ENCODE measurements at regions not wholly inside any gene's neighbourhood (a gene's known extent, or its start where the extent isn't known, plus 50 kb on each side); places are given as distances from the start of the nearest gene placed in this dataset.
"Not testable (repeated sequence)": the region's sequence is repeated elsewhere in the genome, so short reads cannot be mapped to it uniquely, and the experiment has no call there.

- POLR2A ChIA-PET: no interaction called here
- TF ChIP-seq CTCF (IDR thresholded peaks at IDR 0.05; ENCODE audit: insufficient read depth, low read length, missing control alignments): no peak
- DNase-seq (ENCODE audit: low read depth, low spot score): no peak
- no peak overlapping the region for H3K4me3 ChIP-seq (ENCODE audit: low read depth, low read length)
- CTCF ChIA-PET: interaction anchor here (1.4 to 2.2 kb wide), 2 partner anchors 280 to 814 kb away, joined by 3 to 10 read pairs; no protein-coding TSS in a partner anchor
These were observed 500.5 kb downstream of the SETD4 start for GRCh38 chr21:35559829-35560225.

GRCh38 chr21:35559128-35559828, 501.0 kb downstream of the SETD4 start:
- POLR2A ChIA-PET: no interaction called here
- CTCF ChIA-PET: interaction anchor here (1.4 to 2.2 kb wide), 2 partner anchors 281 to 814 kb away, joined by 3 to 10 read pairs; no protein-coding TSS in a partner anchor
- TF ChIP-seq CTCF (IDR thresholded peaks at IDR 0.05; ENCODE audit: insufficient read depth, low read length, missing control alignments): peak; percentile 14
- DNase-seq (ENCODE audit: low read depth, low spot score): peak; percentile 93
- no peak overlapping the region for H3K4me3 ChIP-seq (ENCODE audit: low read depth, low read length)

- DNase-seq (ENCODE audit: low read depth, low spot score): no peak
- TF ChIP-seq CTCF (IDR thresholded peaks at IDR 0.05; ENCODE audit: insufficient read depth, low read length, missing control alignments): no peak
- POLR2A ChIA-PET: no interaction called here
- CTCF ChIA-PET: interaction anchor here (1.1 kb wide), 1 partner anchor 284 kb away, joined by 5 read pairs; no protein-coding TSS in a partner anchor
- H3K4me3 ChIP-seq (ENCODE audit: low read depth, low read length): no peak overlapping the region
These were observed 503.8 kb downstream of the SETD4 start for GRCh38 chr21:35556536-35556935.

- POLR2A ChIA-PET; CTCF ChIA-PET; DNase-seq (ENCODE audit: low read depth, low spot score); H3K4me3 ChIP-seq (ENCODE audit: low read depth, low read length): not testable (repeated sequence)
These were observed 503.4 kb upstream of the RUNX1 start for GRCh38 chr21:35552483-35552882.

- ChIA-PET CTCF (no interaction called here), POLR2A (no interaction called here)
- TF ChIP-seq CTCF (IDR thresholded peaks at IDR 0.05; ENCODE audit: insufficient read depth, low read length, missing control alignments): no peak
- H3K4me3 ChIP-seq (ENCODE audit: low read depth, low read length): no peak overlapping the region
- DNase-seq (ENCODE audit: low read depth, low spot score): no peak
These were observed 500.0 kb upstream of the RUNX1 start for GRCh38 chr21:35548904-35549615.

GRCh38 chr21:35547946-35548774, 499.1 kb upstream of the RUNX1 start:
- DNase-seq (ENCODE audit: low read depth, low spot score): no peak
- TF ChIP-seq CTCF (IDR thresholded peaks at IDR 0.05; ENCODE audit: insufficient read depth, low read length, missing control alignments): no peak
- POLR2A ChIA-PET: interaction anchor here (0.7 kb wide), 1 partner anchor 346 kb away, joined by 3 read pairs; no protein-coding TSS in a partner anchor
- CTCF ChIA-PET: interaction anchor here (1.6 kb wide), 1 partner anchor 17 kb away, joined by 4 read pairs; no protein-coding TSS in a partner anchor
- no peak overlapping the region for H3K4me3 ChIP-seq (ENCODE audit: low read depth, low read length)

All from AG04449 (cell line).